ENCODE measurements at regions not wholly inside any gene's neighbourhood (a gene's known extent, or its start where the extent isn't known, plus 50 kb on each side); places are given as distances from the start of the nearest gene placed in this dataset.

GRCh38 chr18:54702686-54703085 is 111.6 kb downstream of the DYNAP start:
- no peak for TF ChIP-seq ZFX (IDR thresholded peaks at IDR 0.05)
- TF ChIP-seq CTCF (conservative IDR thresholded peaks at IDR 0.05), result no peak
- no peak overlapping the region for H3K27ac ChIP-seq

- no peak overlapping the region for H3K27ac ChIP-seq
- TF ChIP-seq CTCF (conservative IDR thresholded peaks at IDR 0.05) (no peak), ZFX (IDR thresholded peaks at IDR 0.05) (no peak)
Measured at GRCh38 chr18:54710074-54710899, 118.0 kb upstream of the RAB27B start.

- H3K27ac ChIP-seq, result no peak overlapping the region
- TF ChIP-seq CTCF (conservative IDR thresholded peaks at IDR 0.05), result no peak
- no peak for TF ChIP-seq ZFX (IDR thresholded peaks at IDR 0.05)
Measured at GRCh38 chr18:54710900-54711281, 117.4 kb upstream of the RAB27B start.

- TF ChIP-seq ZFX (IDR thresholded peaks at IDR 0.05) (no peak), CTCF (conservative IDR thresholded peaks at IDR 0.05) (no peak)
- H3K27ac ChIP-seq, result no peak overlapping the region
Measured at GRCh38 chr18:54712306-54712705, 116.0 kb upstream of the RAB27B start.

GRCh38 chr18:54712758-54713157 is 115.5 kb upstream of the RAB27B start:
- H3K27ac ChIP-seq, result no peak overlapping the region
- TF ChIP-seq ZFX (IDR thresholded peaks at IDR 0.05) (no peak), CTCF (conservative IDR thresholded peaks at IDR 0.05) (no peak)

- H3K27ac ChIP-seq, result no peak overlapping the region
- TF ChIP-seq CTCF (conservative IDR thresholded peaks at IDR 0.05) (no peak), ZFX (IDR thresholded peaks at IDR 0.05) (no peak)
Measured at GRCh38 chr18:54713386-54713785, 114.9 kb upstream of the RAB27B start.

- TF ChIP-seq ZFX (IDR thresholded peaks at IDR 0.05), result no peak
Measured at GRCh38 chr18:54714851-54715250, 113.4 kb upstream of the RAB27B start.

GRCh38 chr18:54716586-54716985 is 111.7 kb upstream of the RAB27B start:
- no peak for TF ChIP-seq CTCF (conservative IDR thresholded peaks at IDR 0.05)
- no peak for TF ChIP-seq ZFX (IDR thresholded peaks at IDR 0.05)

More at GRCh38 chr18:54714851-54715250, 113.4 kb upstream of the RAB27B start:
- H3K27ac ChIP-seq, result no peak overlapping the region

More at GRCh38 chr18:54716586-54716985, 111.7 kb upstream of the RAB27B start:
- H3K27ac ChIP-seq, result no peak overlapping the region
